ENCODE measurements at regions not wholly inside any gene's neighbourhood (a gene's known extent, or its start where the extent isn't known, plus 50 kb on each side); places are given as distances from the start of the nearest gene placed in this dataset.
"Not testable (repeated sequence)": the region's sequence is repeated elsewhere in the genome, so short reads cannot be mapped to it uniquely, and the experiment has no call there.

GRCh38 chr5:124873188-124873587, 126.7 kb upstream of the ZNF608 start:
- DNase-seq = no peak

- no peak for DNase-seq
Observed at GRCh38 chr5:124873713-124874112, 127.3 kb upstream of the ZNF608 start.

- DNase-seq = no peak
Observed at GRCh38 chr5:124876566-124876965, 130.1 kb upstream of the ZNF608 start.

- DNase-seq = no peak
Observed at GRCh38 chr5:124876983-124877382, 130.5 kb upstream of the ZNF608 start.

GRCh38 chr5:124877501-124878146, 131.2 kb upstream of the ZNF608 start:
- no peak for DNase-seq

GRCh38 chr5:124878583-124879342, 132.3 kb upstream of the ZNF608 start:
- DNase-seq = no peak

- DNase-seq = no peak
Observed at GRCh38 chr5:124880903-124881697, 134.7 kb upstream of the ZNF608 start.

GRCh38 chr5:124883681-124884080, 137.2 kb upstream of the ZNF608 start:
- DNase-seq = no peak

- DNase-seq = no peak
Observed at GRCh38 chr5:124884114-124884513, 137.7 kb upstream of the ZNF608 start.

- no peak for DNase-seq
Observed at GRCh38 chr5:124885490-124885889, 139.1 kb upstream of the ZNF608 start.

- DNase-seq = no peak
Observed at GRCh38 chr5:124887223-124887622, 140.8 kb upstream of the ZNF608 start.

GRCh38 chr5:124888050-124888506, 141.6 kb upstream of the ZNF608 start:
- no peak for DNase-seq

- DNase-seq = no peak
Observed at GRCh38 chr5:124888622-124889485, 142.4 kb upstream of the ZNF608 start.

GRCh38 chr5:124889486-124889825, 143.0 kb upstream of the ZNF608 start:
- DNase-seq = no peak

- DNase-seq = no peak
Observed at GRCh38 chr5:124889850-124890249, 143.4 kb upstream of the ZNF608 start.

- not testable (repeated sequence) for DNase-seq
Observed at GRCh38 chr5:124890442-124890841, 144.0 kb upstream of the ZNF608 start.

GRCh38 chr5:124891179-124891578, 144.7 kb upstream of the ZNF608 start:
- no peak for DNase-seq

GRCh38 chr5:124892185-124892848, 145.9 kb upstream of the ZNF608 start:
- no peak for DNase-seq

- no peak for DNase-seq
Observed at GRCh38 chr5:124894541-124894940, 148.1 kb upstream of the ZNF608 start.

- no peak for DNase-seq
Observed at GRCh38 chr5:124895236-124895635, 148.8 kb upstream of the ZNF608 start.

GRCh38 chr5:124901081-124901480, 154.6 kb upstream of the ZNF608 start:
- DNase-seq = no peak

All from T-helper 9 cell (primary cell).